Kasumi-1 (cell line): ENCODE measurements at regions not wholly inside any gene's neighbourhood (a gene's known extent, or its start where the extent isn't known, plus 50 kb on each side); places are given as distances from the start of the nearest gene placed in this dataset.
A peak's percentile ranks its signal among the peaks of the same experiment; 100 is the strongest.
"Not testable (repeated sequence)": the region's sequence is repeated elsewhere in the genome, so short reads cannot be mapped to it uniquely, and the experiment has no call there.

ENCODE experiments used
- DNase-seq, 2 experiments: peaks; one replicate each; lab custom pipeline; 2025; lab: John Stamatoyannopoulos, UW

GRCh38 chrX:25640276-25640675, 497.9 kb upstream of the MAGEB18 start:
- no peak for DNase-seq

GRCh38 chrX:25646156-25646555, 492.0 kb upstream of the MAGEB18 start:
- DNase-seq, result no peak

GRCh38 chrX:25648790-25649189, 489.4 kb upstream of the MAGEB18 start:
- no peak for DNase-seq

GRCh38 chrX:25650216-25650820, 487.8 kb upstream of the MAGEB18 start:
- no peak for DNase-seq

GRCh38 chrX:25659317-25659716, 478.8 kb upstream of the MAGEB18 start:
- DNase-seq, result no peak

- no peak for DNase-seq
Measured at GRCh38 chrX:25663701-25664100, 474.4 kb upstream of the MAGEB18 start.

GRCh38 chrX:25665431-25665830, 472.7 kb upstream of the MAGEB18 start:
- no peak for DNase-seq

GRCh38 chrX:25667681-25668080, 470.5 kb upstream of the MAGEB18 start:
- DNase-seq, result no peak

GRCh38 chrX:25674776-25675175, 463.4 kb upstream of the MAGEB18 start:
- DNase-seq, result no peak

GRCh38 chrX:25701876-25702275, 436.3 kb upstream of the MAGEB18 start:
- DNase-seq, result no peak

- DNase-seq, result no peak
Measured at GRCh38 chrX:25717122-25717521, 421.0 kb upstream of the MAGEB18 start.

GRCh38 chrX:25721564-25721963, 416.6 kb upstream of the MAGEB18 start:
- peak in 1 of 2 experiments; percentile 1 for DNase-seq

GRCh38 chrX:25726539-25726938, 411.6 kb upstream of the MAGEB18 start:
- DNase-seq, result no peak

GRCh38 chrX:25733148-25733547, 405.0 kb upstream of the MAGEB18 start:
- DNase-seq, result no peak

GRCh38 chrX:25737540-25737939, 400.6 kb upstream of the MAGEB18 start:
- no peak for DNase-seq

- no peak for DNase-seq
Measured at GRCh38 chrX:25742334-25742733, 395.8 kb upstream of the MAGEB18 start.

- no peak for DNase-seq
Measured at GRCh38 chrX:25754399-25754798, 383.7 kb upstream of the MAGEB18 start.

GRCh38 chrX:25755194-25755593, 382.9 kb upstream of the MAGEB18 start:
- no peak for DNase-seq

- DNase-seq, result no peak
Measured at GRCh38 chrX:25762656-25763055, 375.5 kb upstream of the MAGEB18 start.

GRCh38 chrX:25771853-25772252, 366.3 kb upstream of the MAGEB18 start:
- DNase-seq, result not testable (repeated sequence)

- DNase-seq, result peak in 1 of 2 experiments; percentile 1
Measured at GRCh38 chrX:25797796-25798195, 340.3 kb upstream of the MAGEB18 start.

- no peak for DNase-seq
Measured at GRCh38 chrX:25805744-25806143, 332.4 kb upstream of the MAGEB18 start.

- no peak for DNase-seq
Measured at GRCh38 chrX:25807022-25807421, 331.1 kb upstream of the MAGEB18 start.

GRCh38 chrX:25810202-25810601, 327.9 kb upstream of the MAGEB18 start:
- DNase-seq, result no peak

- no peak for DNase-seq
Measured at GRCh38 chrX:25819879-25820278, 318.3 kb upstream of the MAGEB18 start.
